Hematopoietic multipotent progenitor cell treated with erythropoietin and hydrocortisone succinate and interleukin-3 and kit ligand, for 4 days (in vitro differentiated cells): ENCODE measurements at regions not wholly inside any gene's neighbourhood (a gene's known extent, or its start where the extent isn't known, plus 50 kb on each side); places are given as distances from the start of the nearest gene placed in this dataset.

Experiments
- DNase-seq: peaks from one replicate; pipeline ENCODE4 v3.0.0-alpha.2; 2015

DNA sequence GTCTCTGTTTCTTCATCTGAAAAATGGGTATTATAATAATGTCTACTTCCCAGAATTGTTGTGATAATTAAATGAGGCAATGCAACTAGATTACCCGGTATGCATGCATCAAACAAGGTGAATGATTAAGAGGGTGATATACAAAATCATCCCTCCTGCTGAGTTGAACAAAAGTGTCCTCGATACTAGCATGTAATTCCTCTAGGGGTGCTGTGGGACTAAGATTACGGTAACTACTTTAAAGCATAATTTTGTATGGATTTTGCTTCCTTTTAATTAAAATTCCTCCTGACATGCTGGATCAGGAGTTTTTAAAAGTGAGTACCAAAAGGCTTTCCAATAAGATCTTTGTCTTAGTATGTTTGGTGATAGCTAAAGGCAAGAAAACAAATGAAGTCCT, 98.7 kb upstream of the PRMT6 start:
- DNase-seq, result peak; percentile 2

DNA sequence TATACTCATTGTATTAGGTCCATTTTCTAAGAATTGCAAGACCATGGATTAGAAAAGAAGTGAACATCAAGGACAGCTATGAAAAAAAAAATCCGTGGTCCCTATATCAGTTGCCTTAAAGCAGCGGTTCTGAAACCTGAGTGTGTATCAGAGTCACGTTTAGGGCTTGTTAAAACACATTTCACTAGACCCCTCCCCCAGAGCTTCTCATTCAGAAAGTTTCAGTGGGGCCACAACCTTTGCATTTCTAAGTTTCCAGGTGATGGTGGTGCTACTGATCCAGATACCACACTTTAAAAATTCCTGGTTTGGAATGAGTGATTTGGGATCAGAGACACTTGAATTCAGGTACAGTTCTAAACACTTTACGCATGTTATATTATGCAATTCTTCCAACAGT, 96.1 kb upstream of the PRMT6 start:
- no peak for DNase-seq

- DNase-seq, result no peak
These were observed 94.8 kb upstream of the PRMT6 start for GRCh38 chr1:106961646-106962045.

DNA sequence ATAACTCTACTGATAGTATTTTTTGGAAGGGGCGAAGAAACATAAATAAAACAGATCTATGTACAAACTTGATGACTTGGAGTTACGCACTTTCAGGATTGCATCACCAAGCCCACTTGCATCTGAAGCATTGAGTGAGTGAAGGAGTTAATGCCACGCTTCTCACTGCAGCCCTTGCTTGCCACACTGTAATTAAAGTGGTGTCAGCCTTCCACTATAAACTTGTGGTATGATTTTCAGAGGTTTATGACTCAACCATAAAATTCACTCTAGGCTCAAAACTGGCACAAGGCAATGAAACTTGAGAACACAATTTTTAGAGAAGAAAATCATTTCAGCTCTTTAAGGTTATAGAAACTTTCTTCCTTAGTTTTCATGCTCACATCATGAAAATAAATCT, 93.9 kb upstream of the PRMT6 start:
- DNase-seq, result no peak

GRCh38 chr1:106964495-106964894, 92.0 kb upstream of the PRMT6 start:
- no peak for DNase-seq

GRCh38 chr1:106968644-106969043, 87.8 kb upstream of the PRMT6 start:
- DNase-seq, result no peak

- no peak for DNase-seq
These were observed 86.7 kb upstream of the PRMT6 start for GRCh38 chr1:106969731-106970130.

DNA sequence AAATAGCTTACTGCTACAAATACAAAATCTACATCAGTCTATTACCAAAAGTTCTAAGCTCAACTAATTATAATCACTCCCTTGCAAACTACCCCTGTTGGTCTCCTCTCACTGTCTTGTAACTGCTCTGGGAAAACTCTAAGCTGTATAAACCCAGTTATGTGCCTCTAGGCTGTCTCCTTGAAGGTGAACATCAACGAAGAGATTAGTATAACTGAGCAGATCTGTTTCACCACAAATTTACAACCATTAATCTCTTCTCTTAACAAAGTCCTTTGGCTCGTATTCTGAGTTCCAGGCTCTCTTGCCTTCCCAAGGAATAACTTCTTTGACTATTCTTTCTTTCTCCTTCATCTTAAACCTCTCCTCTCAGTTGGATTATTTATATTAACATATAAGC, 84.4 kb upstream of the PRMT6 start:
- no peak for DNase-seq

DNA sequence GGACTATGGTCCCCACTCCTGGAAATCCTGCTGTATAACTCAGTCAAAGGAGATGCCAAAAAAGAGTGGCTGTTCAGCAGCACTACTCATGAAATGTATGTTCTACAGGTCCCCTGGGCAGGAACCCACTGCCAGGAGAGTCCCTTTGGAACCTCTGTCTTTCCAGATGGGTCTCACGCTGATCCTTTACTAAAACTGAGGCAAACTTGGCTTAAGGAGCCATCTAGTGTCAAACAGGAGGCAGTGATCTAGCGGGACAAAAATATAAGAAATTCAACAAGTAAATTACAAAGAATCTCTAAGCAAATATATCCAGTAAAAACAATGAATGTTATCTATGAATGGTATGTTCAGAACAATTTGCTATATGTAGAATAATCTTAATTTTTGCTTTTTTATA, 80.5 kb upstream of the PRMT6 start:
- DNase-seq, result peak; percentile 3

GRCh38 chr1:106978477-106979322, 77.8 kb upstream of the PRMT6 start:
- peak; percentile 1 for DNase-seq

GRCh38 chr1:106979371-106979770, 77.1 kb upstream of the PRMT6 start:
- no peak for DNase-seq

DNA sequence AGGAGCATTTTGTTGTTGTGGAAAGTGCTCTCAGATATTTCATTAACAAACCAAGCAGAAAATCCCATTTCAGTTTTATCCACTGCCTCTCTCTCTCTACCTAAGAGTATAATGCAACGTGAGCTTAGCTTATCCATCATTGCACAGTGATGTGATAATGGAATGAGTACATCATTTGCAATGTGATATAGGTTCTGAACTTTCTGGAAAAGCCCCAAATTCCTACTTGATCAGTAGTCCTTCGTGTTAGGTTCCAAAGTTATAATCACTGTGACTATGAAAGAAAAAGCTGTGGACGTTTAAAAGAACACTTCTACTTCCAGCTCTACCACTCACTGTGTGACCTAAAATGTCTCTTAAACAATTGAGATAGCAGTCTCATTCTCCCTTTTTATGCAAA, 76.4 kb upstream of the PRMT6 start:
- no peak for DNase-seq

GRCh38 chr1:106984801-106985200, 71.7 kb upstream of the PRMT6 start:
- DNase-seq, result no peak

- no peak for DNase-seq
These were observed 69.9 kb upstream of the PRMT6 start for GRCh38 chr1:106986603-106987002.

DNA sequence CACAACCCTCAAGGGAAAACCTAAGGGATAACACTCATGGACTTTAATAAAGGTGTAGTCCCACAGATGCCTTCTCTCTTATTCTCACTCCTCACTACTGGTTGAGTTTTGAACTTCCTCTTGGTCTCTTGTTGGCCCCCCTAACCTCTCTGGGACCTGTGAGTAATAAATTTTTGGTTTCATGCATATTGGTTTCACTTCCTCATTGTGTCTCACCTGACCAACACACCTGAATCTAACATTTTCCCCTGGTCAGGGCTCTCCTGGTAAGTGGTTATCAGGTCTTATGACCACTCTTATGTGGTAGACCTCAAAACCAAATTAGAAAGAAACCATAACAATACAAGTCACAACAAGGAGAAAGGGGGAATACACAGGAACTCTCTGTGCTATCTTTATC, 60.5 kb upstream of the PRMT6 start:
- no peak for DNase-seq

GRCh38 chr1:106998431-106999002, 58.0 kb upstream of the PRMT6 start:
- no peak for DNase-seq

GRCh38 chr1:107000902-107001301, 55.6 kb upstream of the PRMT6 start:
- DNase-seq, result no peak

GRCh38 chr1:107003972-107004371, 52.5 kb upstream of the PRMT6 start:
- no peak for DNase-seq

DNA sequence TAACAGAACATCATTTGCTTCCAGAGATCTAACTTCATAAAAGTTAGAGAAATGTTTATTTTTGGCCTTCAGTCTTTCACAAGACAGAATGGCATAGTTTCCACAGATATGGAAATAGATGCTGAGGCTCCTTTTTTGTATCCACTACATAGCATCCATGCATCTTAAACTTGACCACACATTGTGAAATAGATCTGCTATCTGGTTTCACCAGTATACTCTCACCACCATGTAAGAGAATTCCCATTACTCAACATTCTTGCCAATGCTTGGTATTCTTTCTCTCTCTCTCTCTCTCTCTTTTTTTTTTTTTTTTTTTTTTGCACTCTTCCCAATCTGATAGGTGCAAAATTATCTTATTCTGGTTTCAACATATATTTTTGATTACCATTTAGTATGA, 52.1 kb upstream of the PRMT6 start:
- peak; percentile 4 for DNase-seq
